NCI-H1694 treated with DMSO at 0.1 percent for 48 hours (cell line): ENCODE measurements at regions not wholly inside any gene's neighbourhood (a gene's known extent, or its start where the extent isn't known, plus 50 kb on each side); places are given as distances from the start of the nearest gene placed in this dataset.
"Not testable (repeated sequence)": the region's sequence is repeated elsewhere in the genome, so short reads cannot be mapped to it uniquely, and the experiment has no call there.

Experiments
- DNase-seq: peaks from one replicate; lab custom pipeline; 2025; lab: John Stamatoyannopoulos, UW

- no peak for DNase-seq
Measured at GRCh38 chr7:51613911-51614357, 297.3 kb upstream of the COBL start.

- DNase-seq = no peak
Measured at GRCh38 chr7:51611937-51612336, 295.3 kb upstream of the COBL start.

GRCh38 chr7:51607447-51607846 is 290.8 kb upstream of the COBL start:
- DNase-seq = no peak

- no peak for DNase-seq
Measured at GRCh38 chr7:51606601-51607154, 290.1 kb upstream of the COBL start.

- no peak for DNase-seq
Measured at GRCh38 chr7:51602376-51602775, 285.8 kb upstream of the COBL start.

GRCh38 chr7:51601461-51601860 is 284.9 kb upstream of the COBL start:
- no peak for DNase-seq

- not testable (repeated sequence) for DNase-seq
Measured at GRCh38 chr7:51599935-51600334, 283.3 kb upstream of the COBL start.

- no peak for DNase-seq
Measured at GRCh38 chr7:51593628-51594027, 277.0 kb upstream of the COBL start.

- no peak for DNase-seq
Measured at GRCh38 chr7:51592842-51593599, 276.4 kb upstream of the COBL start.

- DNase-seq = no peak
Measured at GRCh38 chr7:51591223-51591622, 274.6 kb upstream of the COBL start.

GRCh38 chr7:51590746-51591145 is 274.1 kb upstream of the COBL start:
- DNase-seq = no peak

- no peak for DNase-seq
Measured at GRCh38 chr7:51589111-51589510, 272.5 kb upstream of the COBL start.

GRCh38 chr7:51587604-51588003 is 271.0 kb upstream of the COBL start:
- DNase-seq = no peak

- no peak for DNase-seq
Measured at GRCh38 chr7:51577390-51577789, 260.8 kb upstream of the COBL start.

GRCh38 chr7:51569581-51569980 is 253.0 kb upstream of the COBL start:
- no peak for DNase-seq

- DNase-seq = no peak
Measured at GRCh38 chr7:51569176-51569575, 252.6 kb upstream of the COBL start.

GRCh38 chr7:51551070-51551469 is 234.5 kb upstream of the COBL start:
- DNase-seq = no peak

- no peak for DNase-seq
Measured at GRCh38 chr7:51545131-51545530, 228.5 kb upstream of the COBL start.

GRCh38 chr7:51543801-51544553 is 227.4 kb upstream of the COBL start:
- DNase-seq = no peak

- DNase-seq = not testable (repeated sequence)
Measured at GRCh38 chr7:51540906-51541305, 224.3 kb upstream of the COBL start.

GRCh38 chr7:51539840-51540239 is 223.2 kb upstream of the COBL start:
- no peak for DNase-seq

GRCh38 chr7:51528172-51528571 is 211.6 kb upstream of the COBL start:
- no peak for DNase-seq

- no peak for DNase-seq
Measured at GRCh38 chr7:51521694-51522312, 205.2 kb upstream of the COBL start.
